ENCODE measurements at regions not wholly inside any gene's neighbourhood (a gene's known extent, or its start where the extent isn't known, plus 50 kb on each side); places are given as distances from the start of the nearest gene placed in this dataset.

DNA sequence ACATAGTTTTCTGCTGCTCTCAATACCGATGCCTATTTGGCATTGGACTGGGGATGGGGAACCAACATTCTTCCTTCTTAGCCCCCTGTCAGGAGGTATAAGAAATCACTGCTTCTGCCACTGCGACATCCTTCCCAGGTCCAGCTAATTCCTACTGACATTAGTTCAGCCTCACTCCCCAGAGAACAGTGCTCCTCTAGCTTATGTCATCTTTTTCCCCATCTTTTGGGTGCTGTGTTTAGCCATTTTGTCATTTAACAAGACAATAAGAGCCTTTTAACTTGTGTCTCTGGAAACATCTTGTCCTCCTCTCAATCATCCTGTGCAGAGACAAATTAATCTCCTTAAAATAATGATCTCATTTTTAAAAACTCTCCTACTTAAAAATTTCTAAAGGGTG lies 167.0 kb upstream of the PLXNC1 start:
- no peak for DNase-seq (ENCODE audit: low read depth)
- no peak overlapping the region for H3K4me3 ChIP-seq (ENCODE audit: low read depth, low read length)
- TF ChIP-seq POLR2A (IDR thresholded peaks at IDR 0.05; ENCODE audit: extremely low read depth, insufficient read length) (no peak), MYC (IDR thresholded peaks at IDR 0.05; ENCODE audit: low read depth, low read length) (no peak)
- TF ChIP-seq, protein P1, sequence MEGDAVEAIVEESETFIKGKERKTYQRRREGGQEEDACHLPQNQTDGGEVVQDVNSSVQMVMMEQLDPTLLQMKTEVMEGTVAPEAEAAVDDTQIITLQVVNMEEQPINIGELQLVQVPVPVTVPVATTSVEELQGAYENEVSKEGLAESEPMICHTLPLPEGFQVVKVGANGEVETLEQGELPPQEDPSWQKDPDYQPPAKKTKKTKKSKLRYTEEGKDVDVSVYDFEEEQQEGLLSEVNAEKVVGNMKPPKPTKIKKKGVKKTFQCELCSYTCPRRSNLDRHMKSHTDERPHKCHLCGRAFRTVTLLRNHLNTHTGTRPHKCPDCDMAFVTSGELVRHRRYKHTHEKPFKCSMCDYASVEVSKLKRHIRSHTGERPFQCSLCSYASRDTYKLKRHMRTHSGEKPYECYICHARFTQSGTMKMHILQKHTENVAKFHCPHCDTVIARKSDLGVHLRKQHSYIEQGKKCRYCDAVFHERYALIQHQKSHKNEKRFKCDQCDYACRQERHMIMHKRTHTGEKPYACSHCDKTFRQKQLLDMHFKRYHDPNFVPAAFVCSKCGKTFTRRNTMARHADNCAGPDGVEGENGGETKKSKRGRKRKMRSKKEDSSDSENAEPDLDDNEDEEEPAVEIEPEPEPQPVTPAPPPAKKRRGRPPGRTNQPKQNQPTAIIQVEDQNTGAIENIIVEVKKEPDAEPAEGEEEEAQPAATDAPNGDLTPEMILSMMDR (IDR thresholded peaks at IDR 0.05; ENCODE audit: low read depth, low read length): no peak
- TF ChIP-seq, protein P2, sequence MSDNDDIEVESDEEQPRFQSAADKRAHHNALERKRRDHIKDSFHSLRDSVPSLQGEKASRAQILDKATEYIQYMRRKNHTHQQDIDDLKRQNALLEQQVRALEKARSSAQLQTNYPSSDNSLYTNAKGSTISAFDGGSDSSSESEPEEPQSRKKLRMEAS (IDR thresholded peaks at IDR 0.05; ENCODE audit: low read depth, low read length): no peak

DNA sequence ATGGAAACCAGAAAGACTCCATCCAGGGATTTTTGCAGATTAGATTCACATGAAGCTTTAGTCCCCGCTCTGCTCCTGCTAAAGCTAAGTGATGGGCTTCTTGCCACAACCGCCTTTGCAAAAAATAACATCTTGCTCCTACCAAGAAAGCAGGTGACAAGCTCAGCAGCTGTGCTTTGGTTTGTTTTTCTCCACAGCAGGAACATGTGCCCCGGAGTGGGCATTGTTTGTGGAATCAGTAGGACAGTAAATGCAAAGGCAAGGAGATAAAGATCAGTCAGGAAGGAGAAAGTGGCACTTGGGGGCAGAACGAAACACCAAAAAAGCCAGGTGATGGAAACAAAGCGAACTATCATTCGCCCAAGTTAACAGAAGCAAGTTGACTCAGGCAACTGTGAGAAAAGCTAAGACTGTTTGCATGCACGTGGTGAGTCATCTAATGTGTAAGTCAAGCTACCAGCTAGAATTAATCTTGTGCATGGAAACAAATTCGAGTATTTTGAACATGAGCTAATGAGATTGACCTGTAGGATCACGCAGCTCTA lies 165.5 kb upstream of the PLXNC1 start:
- H3K4me3 ChIP-seq (ENCODE audit: low read depth, low read length): no peak overlapping the region
- no peak for TF ChIP-seq MYC (IDR thresholded peaks at IDR 0.05; ENCODE audit: low read depth, low read length)
- DNase-seq (ENCODE audit: low read depth): peak; percentile 17

DNA sequence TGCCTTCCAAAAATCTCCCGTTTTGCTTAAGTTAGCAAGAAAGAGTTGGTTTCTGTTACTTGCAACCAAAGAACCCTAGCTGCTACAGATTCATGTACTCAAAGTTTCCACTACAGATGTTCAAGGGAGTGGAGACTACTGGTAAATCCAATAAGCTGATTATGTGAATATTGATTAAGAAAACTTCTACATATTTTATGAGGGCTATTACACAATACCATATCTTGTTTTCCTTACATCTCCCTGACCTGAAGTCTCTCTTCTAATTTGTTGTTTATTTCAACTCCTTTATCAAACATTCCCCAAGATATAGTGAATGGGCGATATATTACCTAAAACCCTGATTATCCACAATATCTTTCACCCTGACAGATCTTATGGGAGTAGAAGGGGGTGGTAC lies 164.4 kb upstream of the PLXNC1 start:
- TF ChIP-seq, protein P1 (IDR thresholded peaks at IDR 0.05; ENCODE audit: low read depth, low read length): no peak
- TF ChIP-seq MYC (IDR thresholded peaks at IDR 0.05; ENCODE audit: low read depth, low read length): no peak
- no peak for TF ChIP-seq POLR2A (IDR thresholded peaks at IDR 0.05; ENCODE audit: extremely low read depth, insufficient read length)
- TF ChIP-seq, protein P2 (IDR thresholded peaks at IDR 0.05; ENCODE audit: low read depth, low read length): no peak
- H3K4me3 ChIP-seq (ENCODE audit: low read depth, low read length): no peak overlapping the region
- no peak for DNase-seq (ENCODE audit: low read depth)

DNA sequence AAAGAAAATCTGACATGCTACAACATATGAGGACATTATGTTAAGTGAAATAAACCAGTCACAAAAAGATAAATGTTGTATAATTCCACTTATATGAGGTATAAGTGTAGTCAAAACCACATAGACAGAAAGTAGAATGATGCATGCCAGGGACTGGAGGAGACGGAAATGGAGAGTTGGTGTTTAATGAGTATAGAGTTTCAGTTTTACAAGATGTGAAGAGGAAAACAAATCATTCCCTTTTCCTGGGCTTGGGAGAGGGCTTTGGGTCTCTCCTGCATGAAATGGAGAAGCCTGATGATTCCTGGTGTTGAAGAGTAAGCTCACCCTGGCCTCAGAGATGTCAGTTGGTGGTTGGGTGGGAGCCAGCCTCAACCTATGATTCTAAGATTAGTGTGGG lies 158.4 kb upstream of the PLXNC1 start:
- H3K4me3 ChIP-seq (ENCODE audit: low read depth, low read length): no peak overlapping the region
- TF ChIP-seq, protein P2 (IDR thresholded peaks at IDR 0.05; ENCODE audit: low read depth, low read length): no peak
- TF ChIP-seq MYC (IDR thresholded peaks at IDR 0.05; ENCODE audit: low read depth, low read length) (no peak), POLR2A (IDR thresholded peaks at IDR 0.05; ENCODE audit: extremely low read depth, insufficient read length) (no peak)
- TF ChIP-seq, protein P1 (IDR thresholded peaks at IDR 0.05; ENCODE audit: low read depth, low read length): no peak
- DNase-seq (ENCODE audit: low read depth): no peak

DNA sequence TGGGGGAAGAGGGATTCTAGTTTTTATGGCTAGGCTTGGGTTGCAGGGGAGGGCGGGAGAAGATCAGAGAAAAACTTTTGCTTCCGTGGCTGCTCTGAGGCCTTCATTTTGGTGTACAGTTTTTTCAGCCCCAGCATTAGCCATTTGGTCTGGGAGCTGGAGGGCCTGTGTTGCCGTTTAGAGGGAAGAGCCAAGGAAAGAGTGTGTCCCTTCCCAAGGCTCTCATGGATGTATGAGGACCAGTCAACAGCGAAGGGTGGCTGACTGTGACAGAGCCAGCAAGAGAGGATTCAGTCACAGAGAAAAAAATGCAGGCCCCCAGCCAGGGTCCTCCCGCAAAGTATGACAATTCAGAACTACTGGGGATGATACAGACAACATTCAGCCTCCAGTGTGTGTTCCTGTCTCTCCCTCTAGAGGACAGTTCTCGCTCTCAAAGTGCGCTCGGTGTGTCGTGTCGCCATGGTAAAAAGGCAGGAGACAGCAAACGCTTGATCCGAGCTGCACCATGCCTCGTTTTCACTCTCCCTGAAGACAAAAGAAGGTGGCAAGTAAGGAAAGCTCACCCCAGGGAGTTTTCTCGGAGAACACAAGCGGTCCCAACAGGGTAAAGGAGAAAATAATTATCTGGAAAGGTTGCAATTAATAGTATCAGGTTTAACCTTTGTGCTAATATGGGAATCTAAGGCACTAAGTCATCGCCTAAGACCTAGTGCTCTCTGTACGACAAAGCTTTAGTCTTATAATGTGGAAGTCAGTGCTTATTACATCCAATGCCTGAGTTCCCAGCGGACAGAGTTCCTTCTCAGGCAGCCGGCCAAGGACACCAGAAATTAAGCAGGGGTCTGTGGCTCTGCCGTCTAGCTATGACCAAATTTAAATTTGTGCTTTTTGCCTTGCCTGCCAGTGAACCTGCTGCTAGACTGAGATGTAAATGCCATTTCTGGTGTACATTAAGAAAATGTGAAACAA lies 157.3 kb upstream of the PLXNC1 start:
- TF ChIP-seq, protein P1 (IDR thresholded peaks at IDR 0.05; ENCODE audit: low read depth, low read length): no peak
- TF ChIP-seq POLR2A (IDR thresholded peaks at IDR 0.05; ENCODE audit: extremely low read depth, insufficient read length) (no peak), MYC (IDR thresholded peaks at IDR 0.05; ENCODE audit: low read depth, low read length) (no peak)
- TF ChIP-seq, protein P2 (IDR thresholded peaks at IDR 0.05; ENCODE audit: low read depth, low read length): no peak
- peak; percentile 18 for DNase-seq (ENCODE audit: low read depth)
- H3K4me3 ChIP-seq (ENCODE audit: low read depth, low read length): no peak overlapping the region

DNA sequence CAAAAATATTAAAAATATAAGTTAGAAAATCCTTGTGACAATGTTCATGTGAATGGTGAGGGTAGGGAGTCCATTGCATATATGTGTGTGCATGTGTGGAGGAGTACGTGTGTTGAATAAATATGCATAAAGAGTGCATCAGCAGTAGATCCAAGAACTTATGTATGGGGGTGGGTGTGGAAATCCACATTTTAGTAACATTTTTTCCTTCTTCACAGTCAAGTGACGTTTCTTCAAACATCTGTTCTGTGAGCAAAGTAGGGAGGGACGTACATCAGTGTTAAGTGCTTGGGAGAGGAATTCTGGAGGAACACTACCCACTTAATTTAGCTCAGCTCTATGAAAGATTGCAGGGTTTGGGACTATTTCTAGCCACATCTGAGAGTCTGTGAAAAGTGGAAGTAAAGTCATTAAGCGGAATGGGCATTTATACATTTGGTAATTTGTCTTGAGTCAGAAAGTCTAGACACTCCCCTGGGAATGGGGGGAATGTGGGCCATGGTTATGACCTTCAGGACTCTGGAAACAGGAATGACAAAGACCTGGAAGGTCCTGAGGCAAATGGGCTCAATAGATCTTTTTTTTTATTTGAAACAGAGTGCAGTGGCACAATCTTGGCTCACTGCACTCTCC lies 156.4 kb upstream of the PLXNC1 start:
- DNase-seq (ENCODE audit: low read depth): no peak
- no peak overlapping the region for H3K4me3 ChIP-seq (ENCODE audit: low read depth, low read length)
- TF ChIP-seq MYC (IDR thresholded peaks at IDR 0.05; ENCODE audit: low read depth, low read length) (no peak), POLR2A (IDR thresholded peaks at IDR 0.05; ENCODE audit: extremely low read depth, insufficient read length) (no peak)
- TF ChIP-seq, protein P2 (IDR thresholded peaks at IDR 0.05; ENCODE audit: low read depth, low read length): no peak
- TF ChIP-seq, protein P1 (IDR thresholded peaks at IDR 0.05; ENCODE audit: low read depth, low read length): no peak

All from NB4 (cell line).